ENCODE measurements at regions not wholly inside any gene's neighbourhood (a gene's known extent, or its start where the extent isn't known, plus 50 kb on each side); places are given as distances from the start of the nearest gene placed in this dataset.
A peak's percentile ranks its signal among the peaks of the same experiment; 100 is the strongest.

DNA sequence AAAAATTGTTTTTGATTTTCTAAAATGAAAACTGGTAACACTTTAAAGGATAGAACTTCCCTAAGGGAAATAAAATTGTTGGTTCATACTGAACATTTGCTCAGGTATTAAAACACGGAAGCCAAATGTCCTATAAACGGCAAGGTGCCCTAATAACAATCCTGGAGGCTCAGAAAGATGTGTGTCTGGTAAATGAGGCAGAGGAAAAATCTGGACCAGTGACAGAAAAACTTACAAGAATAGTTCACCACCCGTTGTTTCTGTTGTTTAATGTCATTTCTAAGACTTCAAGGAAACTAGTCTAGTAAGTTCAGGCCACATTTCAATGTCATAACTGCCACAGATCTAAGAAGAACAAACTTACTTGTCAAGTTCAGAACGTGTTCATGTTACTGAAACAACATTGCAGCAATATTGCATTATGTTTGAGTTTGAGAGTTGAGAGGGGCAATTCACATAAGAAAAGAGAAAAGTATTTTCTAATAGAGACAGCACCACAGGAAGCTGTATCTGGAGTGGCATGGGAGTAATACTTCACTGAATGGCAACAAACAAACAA, 476.6 kb downstream of the GRXCR1 start:
- Histone ChIP-seq H3K79me2 (replicated peaks; ENCODE audit: insufficient read depth) (no peaks in the 10 kb centered on the region), H3K4me2 (no peak overlapping the region), H3K4me1 (ENCODE audit: insufficient read depth) (no peaks in the 10 kb centered on the region), H3K36me3 (ENCODE audit: insufficient read depth) (no peaks in the 10 kb centered on the region), H3K4me3 (no peak overlapping the region), H3K27me3 (ENCODE audit: insufficient read depth) (no peaks in the 10 kb centered on the region), H3K27ac (ENCODE audit: low read depth) (no peak overlapping the region), H3F3A (replicated peaks; ENCODE audit: low read depth) (no peaks in the 10 kb centered on the region), H2AFZ (no peak overlapping the region), H3K9me2 (ENCODE audit: insufficient read depth) (no peaks in the 10 kb centered on the region; the same call in 1 of the 2 replicates), H4K20me1 (replicated peaks; ENCODE audit: insufficient read depth) (no peaks in the 10 kb centered on the region)
- DNase-seq (ENCODE audit: low spot score) (no peak), ATAC-seq (no peak)
- Mint-ChIP-seq H3K4me1 (peaks cover 5% of the 10 kb centered on the region; the same call in 1 of the 3 replicates), H3K9me3 (no peaks in the 10 kb centered on the region), H3K27ac (peak overlapping the region; percentile 13; the same call in 1 of the 2 replicates), H3K4me3 (no peak overlapping the region), H3K36me3 (ENCODE audit: low read depth) (no peaks in the 10 kb centered on the region), H3K27me3 (ENCODE audit: insufficient read depth, low read depth, poor library complexity) (no peaks in the 10 kb centered on the region)
- TF ChIP-seq, protein P1, sequence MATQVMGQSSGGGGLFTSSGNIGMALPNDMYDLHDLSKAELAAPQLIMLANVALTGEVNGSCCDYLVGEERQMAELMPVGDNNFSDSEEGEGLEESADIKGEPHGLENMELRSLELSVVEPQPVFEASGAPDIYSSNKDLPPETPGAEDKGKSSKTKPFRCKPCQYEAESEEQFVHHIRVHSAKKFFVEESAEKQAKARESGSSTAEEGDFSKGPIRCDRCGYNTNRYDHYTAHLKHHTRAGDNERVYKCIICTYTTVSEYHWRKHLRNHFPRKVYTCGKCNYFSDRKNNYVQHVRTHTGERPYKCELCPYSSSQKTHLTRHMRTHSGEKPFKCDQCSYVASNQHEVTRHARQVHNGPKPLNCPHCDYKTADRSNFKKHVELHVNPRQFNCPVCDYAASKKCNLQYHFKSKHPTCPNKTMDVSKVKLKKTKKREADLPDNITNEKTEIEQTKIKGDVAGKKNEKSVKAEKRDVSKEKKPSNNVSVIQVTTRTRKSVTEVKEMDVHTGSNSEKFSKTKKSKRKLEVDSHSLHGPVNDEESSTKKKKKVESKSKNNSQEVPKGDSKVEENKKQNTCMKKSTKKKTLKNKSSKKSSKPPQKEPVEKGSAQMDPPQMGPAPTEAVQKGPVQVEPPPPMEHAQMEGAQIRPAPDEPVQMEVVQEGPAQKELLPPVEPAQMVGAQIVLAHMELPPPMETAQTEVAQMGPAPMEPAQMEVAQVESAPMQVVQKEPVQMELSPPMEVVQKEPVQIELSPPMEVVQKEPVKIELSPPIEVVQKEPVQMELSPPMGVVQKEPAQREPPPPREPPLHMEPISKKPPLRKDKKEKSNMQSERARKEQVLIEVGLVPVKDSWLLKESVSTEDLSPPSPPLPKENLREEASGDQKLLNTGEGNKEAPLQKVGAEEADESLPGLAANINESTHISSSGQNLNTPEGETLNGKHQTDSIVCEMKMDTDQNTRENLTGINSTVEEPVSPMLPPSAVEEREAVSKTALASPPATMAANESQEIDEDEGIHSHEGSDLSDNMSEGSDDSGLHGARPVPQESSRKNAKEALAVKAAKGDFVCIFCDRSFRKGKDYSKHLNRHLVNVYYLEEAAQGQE (IDR thresholded peaks at IDR 0.05; ENCODE audit: unreplicated experiment) = no peak
- TF ChIP-seq EZH2 (IDR thresholded peaks at IDR 0.05; ENCODE audit: low read depth, unreplicated experiment) = no peak
- TF ChIP-seq NANOG (IDR thresholded peaks at IDR 0.05; ENCODE audit: borderline replicate concordance) = no peak
- no peak for TF ChIP-seq ZNF331 (CRISPR knock-in tag; IDR thresholded peaks at IDR 0.05; ENCODE audit: low read depth)
- TF ChIP-seq, protein P2, sequence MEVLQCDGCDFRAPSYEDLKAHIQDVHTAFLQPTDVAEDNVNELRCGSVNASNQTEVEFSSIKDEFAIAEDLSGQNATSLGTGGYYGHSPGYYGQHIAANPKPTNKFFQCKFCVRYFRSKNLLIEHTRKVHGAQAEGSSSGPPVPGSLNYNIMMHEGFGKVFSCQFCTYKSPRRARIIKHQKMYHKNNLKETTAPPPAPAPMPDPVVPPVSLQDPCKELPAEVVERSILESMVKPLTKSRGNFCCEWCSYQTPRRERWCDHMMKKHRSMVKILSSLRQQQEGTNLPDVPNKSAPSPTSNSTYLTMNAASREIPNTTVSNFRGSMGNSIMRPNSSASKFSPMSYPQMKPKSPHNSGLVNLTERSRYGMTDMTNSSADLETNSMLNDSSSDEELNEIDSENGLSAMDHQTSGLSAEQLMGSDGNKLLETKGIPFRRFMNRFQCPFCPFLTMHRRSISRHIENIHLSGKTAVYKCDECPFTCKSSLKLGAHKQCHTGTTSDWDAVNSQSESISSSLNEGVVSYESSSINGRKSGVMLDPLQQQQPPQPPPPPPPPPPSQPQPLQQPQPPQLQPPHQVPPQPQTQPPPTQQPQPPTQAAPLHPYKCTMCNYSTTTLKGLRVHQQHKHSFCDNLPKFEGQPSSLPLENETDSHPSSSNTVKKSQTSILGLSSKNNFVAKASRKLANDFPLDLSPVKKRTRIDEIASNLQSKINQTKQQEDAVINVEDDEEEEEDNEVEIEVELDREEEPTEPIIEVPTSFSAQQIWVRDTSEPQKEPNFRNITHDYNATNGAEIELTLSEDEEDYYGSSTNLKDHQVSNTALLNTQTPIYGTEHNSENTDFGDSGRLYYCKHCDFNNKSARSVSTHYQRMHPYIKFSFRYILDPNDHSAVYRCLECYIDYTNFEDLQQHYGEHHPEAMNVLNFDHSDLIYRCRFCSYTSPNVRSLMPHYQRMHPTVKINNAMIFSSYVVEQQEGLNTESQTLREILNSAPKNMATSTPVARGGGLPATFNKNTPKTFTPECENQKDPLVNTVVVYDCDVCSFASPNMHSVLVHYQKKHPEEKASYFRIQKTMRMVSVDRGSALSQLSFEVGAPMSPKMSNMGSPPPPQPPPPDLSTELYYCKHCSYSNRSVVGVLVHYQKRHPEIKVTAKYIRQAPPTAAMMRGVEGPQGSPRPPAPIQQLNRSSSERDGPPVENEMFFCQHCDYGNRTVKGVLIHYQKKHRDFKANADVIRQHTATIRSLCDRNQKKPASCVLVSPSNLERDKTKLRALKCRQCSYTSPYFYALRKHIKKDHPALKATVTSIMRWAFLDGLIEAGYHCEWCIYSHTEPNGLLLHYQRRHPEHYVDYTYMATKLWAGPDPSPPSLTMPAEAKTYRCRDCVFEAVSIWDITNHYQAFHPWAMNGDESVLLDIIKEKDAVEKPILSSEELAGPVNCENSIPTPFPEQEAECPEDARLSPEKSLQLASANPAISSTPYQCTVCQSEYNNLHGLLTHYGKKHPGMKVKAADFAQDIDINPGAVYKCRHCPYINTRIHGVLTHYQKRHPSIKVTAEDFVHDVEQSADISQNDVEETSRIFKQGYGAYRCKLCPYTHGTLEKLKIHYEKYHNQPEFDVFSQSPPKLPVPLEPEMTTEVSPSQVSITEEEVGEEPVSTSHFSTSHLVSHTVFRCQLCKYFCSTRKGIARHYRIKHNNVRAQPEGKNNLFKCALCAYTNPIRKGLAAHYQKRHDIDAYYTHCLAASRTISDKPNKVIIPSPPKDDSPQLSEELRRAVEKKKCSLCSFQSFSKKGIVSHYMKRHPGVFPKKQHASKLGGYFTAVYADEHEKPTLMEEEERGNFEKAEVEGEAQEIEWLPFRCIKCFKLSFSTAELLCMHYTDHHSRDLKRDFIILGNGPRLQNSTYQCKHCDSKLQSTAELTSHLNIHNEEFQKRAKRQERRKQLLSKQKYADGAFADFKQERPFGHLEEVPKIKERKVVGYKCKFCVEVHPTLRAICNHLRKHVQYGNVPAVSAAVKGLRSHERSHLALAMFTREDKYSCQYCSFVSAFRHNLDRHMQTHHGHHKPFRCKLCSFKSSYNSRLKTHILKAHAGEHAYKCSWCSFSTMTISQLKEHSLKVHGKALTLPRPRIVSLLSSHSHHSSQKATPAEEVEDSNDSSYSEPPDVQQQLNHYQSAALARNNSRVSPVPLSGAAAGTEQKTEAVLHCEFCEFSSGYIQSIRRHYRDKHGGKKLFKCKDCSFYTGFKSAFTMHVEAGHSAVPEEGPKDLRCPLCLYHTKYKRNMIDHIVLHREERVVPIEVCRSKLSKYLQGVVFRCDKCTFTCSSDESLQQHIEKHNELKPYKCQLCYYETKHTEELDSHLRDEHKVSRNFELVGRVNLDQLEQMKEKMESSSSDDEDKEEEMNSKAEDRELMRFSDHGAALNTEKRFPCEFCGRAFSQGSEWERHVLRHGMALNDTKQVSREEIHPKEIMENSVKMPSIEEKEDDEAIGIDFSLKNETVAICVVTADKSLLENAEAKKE (CRISPR knock-in tag; IDR thresholded peaks at IDR 0.05) = no peak
- TF ChIP-seq, protein P3, sequence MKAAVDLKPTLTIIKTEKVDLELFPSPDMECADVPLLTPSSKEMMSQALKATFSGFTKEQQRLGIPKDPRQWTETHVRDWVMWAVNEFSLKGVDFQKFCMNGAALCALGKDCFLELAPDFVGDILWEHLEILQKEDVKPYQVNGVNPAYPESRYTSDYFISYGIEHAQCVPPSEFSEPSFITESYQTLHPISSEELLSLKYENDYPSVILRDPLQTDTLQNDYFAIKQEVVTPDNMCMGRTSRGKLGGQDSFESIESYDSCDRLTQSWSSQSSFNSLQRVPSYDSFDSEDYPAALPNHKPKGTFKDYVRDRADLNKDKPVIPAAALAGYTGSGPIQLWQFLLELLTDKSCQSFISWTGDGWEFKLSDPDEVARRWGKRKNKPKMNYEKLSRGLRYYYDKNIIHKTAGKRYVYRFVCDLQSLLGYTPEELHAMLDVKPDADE (IDR thresholded peaks at IDR 0.05) = no peak
- no peak for TF ChIP-seq EZH2phosphoT487 (IDR thresholded peaks at IDR 0.05; ENCODE audit: unreplicated experiment)
- TF ChIP-seq, protein P4, sequence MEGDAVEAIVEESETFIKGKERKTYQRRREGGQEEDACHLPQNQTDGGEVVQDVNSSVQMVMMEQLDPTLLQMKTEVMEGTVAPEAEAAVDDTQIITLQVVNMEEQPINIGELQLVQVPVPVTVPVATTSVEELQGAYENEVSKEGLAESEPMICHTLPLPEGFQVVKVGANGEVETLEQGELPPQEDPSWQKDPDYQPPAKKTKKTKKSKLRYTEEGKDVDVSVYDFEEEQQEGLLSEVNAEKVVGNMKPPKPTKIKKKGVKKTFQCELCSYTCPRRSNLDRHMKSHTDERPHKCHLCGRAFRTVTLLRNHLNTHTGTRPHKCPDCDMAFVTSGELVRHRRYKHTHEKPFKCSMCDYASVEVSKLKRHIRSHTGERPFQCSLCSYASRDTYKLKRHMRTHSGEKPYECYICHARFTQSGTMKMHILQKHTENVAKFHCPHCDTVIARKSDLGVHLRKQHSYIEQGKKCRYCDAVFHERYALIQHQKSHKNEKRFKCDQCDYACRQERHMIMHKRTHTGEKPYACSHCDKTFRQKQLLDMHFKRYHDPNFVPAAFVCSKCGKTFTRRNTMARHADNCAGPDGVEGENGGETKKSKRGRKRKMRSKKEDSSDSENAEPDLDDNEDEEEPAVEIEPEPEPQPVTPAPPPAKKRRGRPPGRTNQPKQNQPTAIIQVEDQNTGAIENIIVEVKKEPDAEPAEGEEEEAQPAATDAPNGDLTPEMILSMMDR (conservative IDR thresholded peaks at IDR 0.05; ENCODE audit: low read depth in 2 of 2) = no peak
- no peak for TF ChIP-seq JUNB (IDR thresholded peaks at IDR 0.05; ENCODE audit: unreplicated experiment)

Measured in GM23338 (cell line).